Calu3 (cell line): ENCODE measurements at regions not wholly inside any gene's neighbourhood (a gene's known extent, or its start where the extent isn't known, plus 50 kb on each side); places are given as distances from the start of the nearest gene placed in this dataset.

ENCODE experiments used
- BruUV-seq: library from RNA; stranded (reverse); fragments of 400-500 nt; replicated peaks from 2 replicates; lab custom pipeline; 2021; lab: Mats Ljungman, UMichigan
- CTCF ChIA-PET: fragments of 300-600 bp; sonication (Branson Sonifier 250); formaldehyde crosslinking; loops from one replicate; lab custom pipeline; 2022; ENCODE audit warnings: antibody characterized with exemption; lab: Charles Lee
- DNase-seq: peaks from one replicate; pipeline ENCODE4 v3.0.0; 2022
- H3K27ac Mint-ChIP-seq: one replicate; pipeline ENCODE4 v1.8.0; 2022; ENCODE audit warnings: mixed read lengths; ENCODE audit not compliant: unreplicated experiment
- H3K27me3 Mint-ChIP-seq: one replicate; pipeline ENCODE4 v1.8.0; 2022; ENCODE audit warnings: mixed read lengths; ENCODE audit not compliant: unreplicated experiment
- H3K36me3 Mint-ChIP-seq: one replicate; pipeline ENCODE4 v1.8.0; 2022; ENCODE audit warnings: mild to moderate bottlenecking, moderate library complexity, mixed read lengths; ENCODE audit not compliant: insufficient read depth, unreplicated experiment
- H3K4me1 Mint-ChIP-seq: one replicate; pipeline ENCODE4 v1.8.0; 2022; ENCODE audit warnings: mild to moderate bottlenecking, low read depth, mixed read lengths; ENCODE audit not compliant: unreplicated experiment
- H3K4me3 Mint-ChIP-seq: one replicate; pipeline ENCODE4 v1.8.0; 2022; ENCODE audit warnings: mild to moderate bottlenecking, low read depth, moderate library complexity, mixed read lengths; ENCODE audit not compliant: unreplicated experiment
- H3K9me3 Mint-ChIP-seq: one replicate; pipeline ENCODE4 v1.8.0; 2022; ENCODE audit warnings: low read depth, mixed read lengths; ENCODE audit not compliant: unreplicated experiment
- intact Hi-C: fragments of 100-400 bp; cut with micrococcal nuclease; formaldehyde crosslinking; loops from one replicate; pipeline ENCODE4 v1.10.0; 2022; ENCODE audit not compliant: unreplicated experiment
- TF ChIP-seq, protein P1 (sequence below): fragments of 200-600 bp; IDR thresholded peaks from one replicate; pipeline ENCODE4 v1.8.0; 2022; ENCODE audit warnings: antibody characterized with exemption; ENCODE audit not compliant: unreplicated experiment

DNA sequence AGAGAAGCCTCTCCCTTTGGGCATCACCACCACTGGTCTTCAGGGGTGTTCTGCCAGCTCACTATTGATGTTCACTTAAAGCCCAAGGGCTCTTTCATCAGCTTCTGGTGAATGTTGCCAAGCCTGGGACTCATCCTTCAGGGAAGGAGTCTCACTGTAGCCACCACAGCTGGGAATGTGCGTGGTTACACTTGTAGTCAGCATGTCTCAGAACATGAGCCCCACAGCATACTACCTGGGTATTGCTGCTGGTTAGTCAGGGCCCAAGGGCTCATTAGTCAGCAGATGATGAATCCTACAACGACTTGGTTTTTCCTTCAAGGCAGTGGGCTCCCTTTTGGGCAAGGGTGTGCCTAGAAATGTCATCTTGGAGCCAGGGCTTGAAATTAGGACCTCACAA, 412.9 kb downstream of the VGLL3 start:
- no TSS peak for BruUV-seq
- intact Hi-C loops, result no loop called here
- TF ChIP-seq, protein P1, sequence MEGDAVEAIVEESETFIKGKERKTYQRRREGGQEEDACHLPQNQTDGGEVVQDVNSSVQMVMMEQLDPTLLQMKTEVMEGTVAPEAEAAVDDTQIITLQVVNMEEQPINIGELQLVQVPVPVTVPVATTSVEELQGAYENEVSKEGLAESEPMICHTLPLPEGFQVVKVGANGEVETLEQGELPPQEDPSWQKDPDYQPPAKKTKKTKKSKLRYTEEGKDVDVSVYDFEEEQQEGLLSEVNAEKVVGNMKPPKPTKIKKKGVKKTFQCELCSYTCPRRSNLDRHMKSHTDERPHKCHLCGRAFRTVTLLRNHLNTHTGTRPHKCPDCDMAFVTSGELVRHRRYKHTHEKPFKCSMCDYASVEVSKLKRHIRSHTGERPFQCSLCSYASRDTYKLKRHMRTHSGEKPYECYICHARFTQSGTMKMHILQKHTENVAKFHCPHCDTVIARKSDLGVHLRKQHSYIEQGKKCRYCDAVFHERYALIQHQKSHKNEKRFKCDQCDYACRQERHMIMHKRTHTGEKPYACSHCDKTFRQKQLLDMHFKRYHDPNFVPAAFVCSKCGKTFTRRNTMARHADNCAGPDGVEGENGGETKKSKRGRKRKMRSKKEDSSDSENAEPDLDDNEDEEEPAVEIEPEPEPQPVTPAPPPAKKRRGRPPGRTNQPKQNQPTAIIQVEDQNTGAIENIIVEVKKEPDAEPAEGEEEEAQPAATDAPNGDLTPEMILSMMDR, result no peak
- no peak overlapping the region for H3K27ac Mint-ChIP-seq
- no peaks in the 10 kb centered on the region for H3K36me3 Mint-ChIP-seq
- no peaks in the 10 kb centered on the region for H3K27me3 Mint-ChIP-seq
- DNase-seq, result no peak
- H3K9me3 Mint-ChIP-seq, result peaks cover 8% of the 10 kb centered on the region
- CTCF ChIA-PET, result no interaction called here
- H3K4me1 Mint-ChIP-seq, result no peaks in the 10 kb centered on the region
- no peak overlapping the region for H3K4me3 Mint-ChIP-seq

GRCh38 chr3:86563400-86563970, 427.5 kb downstream of the VGLL3 start:
- no peaks in the 10 kb centered on the region for H3K4me1 Mint-ChIP-seq
- no peaks in the 10 kb centered on the region for H3K36me3 Mint-ChIP-seq
- H3K27ac Mint-ChIP-seq, result no peak overlapping the region
- intact Hi-C loops, result loop anchor here (1.0 to 5.0 kb wide), 3 partner anchors 311 to 742 kb away; no protein-coding TSS in a partner anchor
- CTCF ChIA-PET, result no interaction called here
- no peak overlapping the region for H3K4me3 Mint-ChIP-seq
- TF ChIP-seq, protein P1, result peak; percentile 41
- H3K27me3 Mint-ChIP-seq, result no peaks in the 10 kb centered on the region
- BruUV-seq, result no TSS peak
- peaks cover 1% of the 10 kb centered on the region for H3K9me3 Mint-ChIP-seq
- no peak for DNase-seq

DNA sequence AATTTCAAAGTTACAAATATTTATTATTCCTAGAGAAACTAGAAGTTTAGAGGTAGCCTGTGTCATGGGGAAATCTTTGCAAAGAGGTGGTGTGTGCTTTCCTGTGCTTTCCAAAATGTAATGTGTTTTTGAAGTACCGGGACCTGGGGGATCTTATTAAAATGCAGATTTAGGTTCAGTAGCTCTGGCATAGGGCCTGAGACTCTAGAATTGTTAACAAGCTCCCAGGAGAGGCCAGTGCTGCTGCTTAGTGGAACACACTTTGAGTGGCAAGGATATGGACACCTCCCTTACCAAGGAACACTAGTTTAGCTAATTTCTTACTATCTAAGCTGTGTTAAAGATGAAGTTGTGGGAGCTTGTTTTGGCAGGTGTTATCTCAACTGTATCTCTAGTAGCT, 428.9 kb downstream of the VGLL3 start:
- Mint-ChIP-seq H3K4me3 (no peak overlapping the region), H3K4me1 (no peaks in the 10 kb centered on the region), H3K36me3 (no peaks in the 10 kb centered on the region), H3K27ac (no peak overlapping the region), H3K27me3 (no peaks in the 10 kb centered on the region), H3K9me3 (no peaks in the 10 kb centered on the region)
- TF ChIP-seq, protein P1, result no peak
- intact Hi-C loops, result loop anchor here (5.0 kb wide), 1 partner anchor 310 kb away; no protein-coding TSS in a partner anchor
- BruUV-seq, result no TSS peak
- no peak for DNase-seq
- CTCF ChIA-PET, result interaction anchor here (1.2 kb wide), 1 partner anchor 48 kb away, joined by 3 read pairs; no protein-coding TSS in a partner anchor

DNA sequence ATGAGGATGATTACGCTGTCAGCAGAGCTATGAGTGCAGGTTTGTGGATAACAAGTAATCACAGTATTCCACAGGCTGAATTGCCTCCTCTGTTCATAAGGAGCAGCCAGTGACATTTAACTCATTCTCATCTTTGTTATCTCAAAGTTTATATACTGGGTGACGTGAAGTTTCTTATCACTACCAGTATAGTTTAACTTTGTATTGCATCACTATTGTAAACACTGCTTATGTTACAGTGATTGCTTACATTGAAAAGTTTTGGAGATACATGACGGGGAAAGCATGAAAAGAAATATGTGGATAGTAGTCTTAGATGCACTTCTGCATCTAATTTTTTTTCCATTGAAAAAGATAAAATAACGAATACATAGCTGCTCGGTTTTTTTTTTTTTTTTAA, 429.7 kb downstream of the VGLL3 start:
- CTCF ChIA-PET, result interaction anchor here (0.6 to 1.2 kb wide), 4 partner anchors 29 to 437 kb away, joined by 3 to 9 read pairs (median 4); no protein-coding TSS in a partner anchor
- intact Hi-C loops, result loop anchor here (5.0 kb wide), 1 partner anchor 309 kb away; no protein-coding TSS in a partner anchor

More for the DNA sequence above, 429.7 kb downstream of the VGLL3 start:
- no TSS peak for BruUV-seq
- DNase-seq, result no peak
- TF ChIP-seq, protein P1, result no peak
- H3K27me3 Mint-ChIP-seq, result no peaks in the 10 kb centered on the region
- H3K36me3 Mint-ChIP-seq, result no peaks in the 10 kb centered on the region
- H3K27ac Mint-ChIP-seq, result no peak overlapping the region
- H3K4me1 Mint-ChIP-seq, result no peaks in the 10 kb centered on the region
- no peak overlapping the region for H3K4me3 Mint-ChIP-seq
- no peaks in the 10 kb centered on the region for H3K9me3 Mint-ChIP-seq
